Esophagus squamous epithelium (tissue), 4 donors: ENCODE measurements at regions not wholly inside any gene's neighbourhood (a gene's known extent, or its start where the extent isn't known, plus 50 kb on each side); places are given as distances from the start of the nearest gene placed in this dataset.

Source experiments
- POLR2A ChIP-seq, 4 donors: fragments of 450-650 bp; IDR thresholded peaks; one replicate each; pipeline ENCODE4 v1.6.1; 2017; ENCODE audit warnings: antibody characterized with exemption in 4 of 4, mild to moderate bottlenecking in 4 of 4, moderate library complexity in 3 of 4
- TF ChIP-seq, protein P1 (sequence below), 6 experiments: fragments of 450-650 bp in 4 of 6; fragments of 200-600 bp in 2 of 6; sonication (generic) in 2 of 6; IDR thresholded peaks; one replicate each; pipeline ENCODE4 v1.5.1; 2016 to 2019; ENCODE audit warnings: antibody characterized with exemption in 6 of 6, mild to moderate bottlenecking in 4 of 6, moderate library complexity in 4 of 6

DNA sequence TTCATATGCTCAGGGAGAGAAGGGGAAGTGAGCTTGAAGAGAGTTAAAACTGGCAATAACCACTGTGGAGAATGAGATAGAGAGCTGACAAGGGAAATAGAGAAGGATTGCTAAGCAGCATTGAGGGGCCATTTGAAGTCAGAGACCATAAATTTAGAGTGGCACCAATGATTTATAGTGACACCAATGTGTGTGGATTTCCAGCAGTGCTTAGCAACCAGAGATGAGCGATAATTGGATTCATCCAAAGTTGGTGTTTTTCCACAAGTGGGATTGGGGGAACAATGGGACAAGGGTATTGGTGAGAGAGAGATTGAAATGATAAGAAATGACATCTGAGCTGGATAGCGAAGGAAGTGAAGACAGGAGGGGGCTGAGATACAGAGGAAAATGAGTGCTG, 114.1 kb downstream of the C1orf94 start:
- TF ChIP-seq, protein P1, sequence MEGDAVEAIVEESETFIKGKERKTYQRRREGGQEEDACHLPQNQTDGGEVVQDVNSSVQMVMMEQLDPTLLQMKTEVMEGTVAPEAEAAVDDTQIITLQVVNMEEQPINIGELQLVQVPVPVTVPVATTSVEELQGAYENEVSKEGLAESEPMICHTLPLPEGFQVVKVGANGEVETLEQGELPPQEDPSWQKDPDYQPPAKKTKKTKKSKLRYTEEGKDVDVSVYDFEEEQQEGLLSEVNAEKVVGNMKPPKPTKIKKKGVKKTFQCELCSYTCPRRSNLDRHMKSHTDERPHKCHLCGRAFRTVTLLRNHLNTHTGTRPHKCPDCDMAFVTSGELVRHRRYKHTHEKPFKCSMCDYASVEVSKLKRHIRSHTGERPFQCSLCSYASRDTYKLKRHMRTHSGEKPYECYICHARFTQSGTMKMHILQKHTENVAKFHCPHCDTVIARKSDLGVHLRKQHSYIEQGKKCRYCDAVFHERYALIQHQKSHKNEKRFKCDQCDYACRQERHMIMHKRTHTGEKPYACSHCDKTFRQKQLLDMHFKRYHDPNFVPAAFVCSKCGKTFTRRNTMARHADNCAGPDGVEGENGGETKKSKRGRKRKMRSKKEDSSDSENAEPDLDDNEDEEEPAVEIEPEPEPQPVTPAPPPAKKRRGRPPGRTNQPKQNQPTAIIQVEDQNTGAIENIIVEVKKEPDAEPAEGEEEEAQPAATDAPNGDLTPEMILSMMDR (IDR thresholded peaks at IDR 0.05) = no peak
- TF ChIP-seq POLR2A (IDR thresholded peaks at IDR 0.05) = no peak
